ENCODE measurements at regions not wholly inside any gene's neighbourhood (a gene's known extent, or its start where the extent isn't known, plus 50 kb on each side); places are given as distances from the start of the nearest gene placed in this dataset.

- no peak for TF ChIP-seq CTCF (IDR thresholded peaks at IDR 0.05; ENCODE audit: extremely low read depth in 1 of 2, insufficient read depth in 1 of 2, low read depth in 1 of 2, low read length in 2 of 2)
- TF ChIP-seq POLR2A (IDR thresholded peaks at IDR 0.05; ENCODE audit: low read depth, low read length) = no peak
These were observed 182.7 kb upstream of the FAT4 start for GRCh38 chr4:125131891-125132680.
